Common myeloid progenitor, CD34-positive (primary cell): ENCODE measurements at regions not wholly inside any gene's neighbourhood (a gene's known extent, or its start where the extent isn't known, plus 50 kb on each side); places are given as distances from the start of the nearest gene placed in this dataset.
"Not testable (repeated sequence)": the region's sequence is repeated elsewhere in the genome, so short reads cannot be mapped to it uniquely, and the experiment has no call there.

Experiments used
- CTCF ChIA-PET: fragments of 350-600 bp; sonication (Branson Sonifier 250); formaldehyde crosslinking; loops from one replicate; lab custom pipeline; 2021; ENCODE audit warnings: antibody characterized with exemption; lab: Charles Lee
- POLR2A ChIA-PET: fragments of 350-600 bp; sonication (Branson Sonifier 250); formaldehyde crosslinking; loops from one replicate; lab custom pipeline; 2021; ENCODE audit warnings: antibody characterized with exemption; lab: Charles Lee
- DNase-seq, 3 donors: peaks; one replicate each; pipeline versions ENCODE4 v3.0.0 to v3.0.0-alpha.2; 2013
- H3K27ac ChIP-seq, 2 experiments: 1 replicate in 1 of 2; 2 replicates in 1 of 2; pipeline ENCODE4 v1.7.0; 2013; ENCODE audit warnings: inconsistent platforms in 2 of 2, low read length in 2 of 2, mild to moderate bottlenecking in 2 of 2, low read depth in 1 of 2, moderate library complexity in 1 of 2; ENCODE audit not compliant: severe bottlenecking in 2 of 2, insufficient read depth in 1 of 2, poor library complexity in 1 of 2
- H3K27me3 ChIP-seq, 5 experiments: replicated peaks in 2 of 5; 1 replicate in 3 of 5; 2 replicates in 2 of 5; pipeline versions ENCODE4 v1.6.1 to v1.7.0; 2013; ENCODE audit warnings: low read length in 4 of 5, mild to moderate bottlenecking in 2 of 5, moderate library complexity in 2 of 5, inconsistent platforms in 1 of 5; ENCODE audit not compliant: insufficient read depth in 5 of 5, control insufficient read depth in 4 of 5
- H3K36me3 ChIP-seq, 4 experiments: 1 replicate in 2 of 4; 2 replicates in 2 of 4; pipeline versions ENCODE4 v1.6.1 to v1.7.0; 2013; ENCODE audit warnings: low read length in 3 of 4, control low read depth in 1 of 4, mild to moderate bottlenecking in 1 of 4; ENCODE audit not compliant: control insufficient read depth in 4 of 4, insufficient read depth in 4 of 4
- H3K4me1 ChIP-seq, 4 experiments: 1 replicate in 3 of 4; 2 replicates in 1 of 4; pipeline versions ENCODE4 v1.6.1 to v1.7.1; 2013; ENCODE audit warnings: low read length in 3 of 4, mild to moderate bottlenecking in 3 of 4, control low read depth in 1 of 4, inconsistent platforms in 1 of 4, moderate library complexity in 1 of 4; ENCODE audit not compliant: control insufficient read depth in 4 of 4, insufficient read depth in 4 of 4; ENCODE audit errors: control extremely low read depth in 1 of 4
- H3K4me3 ChIP-seq, 7 experiments: 1 replicate in 4 of 7; 2 replicates in 3 of 7; pipeline versions ENCODE4 v1.5.1 to v1.7.0; 2013; ENCODE audit warnings: mild to moderate bottlenecking in 7 of 7, low read length in 6 of 7, moderate library complexity in 6 of 7, inconsistent platforms in 2 of 7, low read depth in 2 of 7, control low read depth in 1 of 7; ENCODE audit not compliant: insufficient read depth in 4 of 7, control insufficient read depth in 1 of 7; ENCODE audit errors: extremely low read depth in 1 of 7
- H3K9me3 ChIP-seq, 5 experiments: 1 replicate in 4 of 5; 2 replicates in 1 of 5; pipeline versions ENCODE4 v1.6.1 to v1.7.1; 2013; ENCODE audit warnings: low read length in 4 of 5, mild to moderate bottlenecking in 2 of 5, inconsistent platforms in 1 of 5, low read depth in 1 of 5, moderate library complexity in 1 of 5; ENCODE audit not compliant: control insufficient read depth in 4 of 5, insufficient read depth in 2 of 5; ENCODE audit errors: control extremely low read depth in 1 of 5
- WGBS: methylation state at CpG from one replicate; pipeline ENCODE4 v1.1.5; 2013; ENCODE audit not compliant: insufficient coverage; 5-methylcytosine and 5-hydroxymethylcytosine counted together

DNA sequence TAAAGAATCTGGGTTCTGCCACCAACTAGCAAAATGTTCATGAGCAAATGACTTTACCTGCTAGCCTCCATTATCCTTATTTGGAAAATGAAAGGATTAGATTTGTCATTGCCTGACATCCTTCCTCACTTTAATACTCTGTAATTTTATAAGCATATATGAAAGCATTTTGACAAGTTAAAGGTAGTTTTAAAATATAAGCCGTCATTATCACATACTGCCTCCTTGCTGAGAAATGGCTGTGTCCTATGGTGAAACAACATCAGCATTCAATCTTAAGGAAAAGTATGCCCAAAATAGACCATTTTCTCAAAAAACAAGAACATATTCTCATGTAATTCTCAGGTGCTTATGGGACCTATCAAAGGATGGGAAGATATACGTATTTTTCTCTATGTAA lies 461.2 kb downstream of the SUCLG1 start:
- CTCF ChIA-PET, result no interaction called here
- no CpG with 5 or more reads among the region's 2 CpGs for WGBS

DNA sequence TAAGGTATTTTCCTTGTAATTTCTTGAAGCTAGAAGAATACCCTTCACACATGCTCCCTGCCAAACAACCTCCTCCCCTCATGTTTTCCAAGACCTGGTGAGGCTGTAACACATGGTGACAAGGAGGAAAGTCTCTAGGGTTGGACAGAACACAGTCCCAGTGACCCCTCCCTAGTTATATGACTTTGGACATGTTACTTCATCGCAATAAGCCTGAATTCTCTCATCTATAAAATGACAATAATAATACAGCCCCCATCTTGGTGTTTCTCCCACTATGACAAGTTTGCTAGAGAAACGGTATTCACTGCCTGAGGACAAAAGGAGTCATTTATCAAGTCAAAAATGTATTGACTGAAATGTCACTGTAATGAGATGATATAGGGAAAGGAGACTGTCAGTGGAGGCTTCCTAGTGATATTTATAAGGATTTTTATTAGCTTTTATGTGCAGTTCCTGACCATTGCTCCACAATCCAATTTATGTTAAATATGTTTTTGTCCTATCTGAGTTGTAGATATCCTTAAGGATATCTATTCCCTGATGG lies 464.4 kb downstream of the SUCLG1 start:
- no peak overlapping the region for H3K27ac ChIP-seq
- CTCF ChIA-PET, result no interaction called here

More for the DNA sequence above, 461.2 kb downstream of the SUCLG1 start:
- Histone ChIP-seq H3K27me3 (no peaks in the 10 kb centered on the region), H3K36me3 (no peaks in the 10 kb centered on the region), H3K4me3 (no peak overlapping the region), H3K27ac (no peak overlapping the region), H3K4me1 (no peaks in the 10 kb centered on the region), H3K9me3 (no peaks in the 10 kb centered on the region)
- no peak for DNase-seq
- POLR2A ChIA-PET, result no interaction called here

DNA sequence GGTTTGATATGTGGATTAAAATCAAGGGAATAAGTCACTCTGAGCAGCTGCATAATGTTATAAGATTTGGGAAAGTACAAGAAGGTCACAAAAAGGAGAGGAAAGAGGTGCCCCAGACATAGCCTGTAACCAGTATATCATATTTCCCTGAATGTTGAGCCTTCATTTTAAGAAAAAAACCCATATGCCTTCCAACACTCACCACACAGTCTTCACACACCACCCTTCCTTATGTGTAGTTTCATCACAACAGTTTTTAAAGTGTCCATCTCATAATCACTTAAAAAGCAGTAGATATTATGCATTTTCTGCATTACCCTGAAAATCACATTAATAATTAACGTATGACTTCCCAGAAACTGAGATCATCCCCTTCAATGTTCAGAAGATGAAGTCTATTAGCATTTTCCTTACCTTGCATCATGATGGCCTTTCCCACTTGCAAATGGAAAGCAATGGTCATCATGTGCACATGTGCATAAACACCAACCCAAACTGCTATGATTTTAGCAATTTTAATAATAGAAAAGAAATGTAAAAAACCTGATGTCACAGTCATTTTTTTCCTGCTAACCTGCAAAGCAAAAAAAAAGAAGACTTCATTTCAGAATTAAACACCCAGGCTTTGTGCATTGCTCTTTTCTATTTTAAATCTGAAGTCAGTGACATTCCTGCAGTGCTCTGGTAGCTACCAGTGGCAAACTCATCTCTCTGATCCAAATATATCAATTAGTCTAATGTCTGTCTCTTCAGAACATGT lies 465.0 kb downstream of the SUCLG1 start:
- CTCF ChIA-PET, result no interaction called here
- POLR2A ChIA-PET, result no interaction called here
- H3K27ac ChIP-seq, result no peak overlapping the region
- H3K27me3 ChIP-seq, result no peaks in the 10 kb centered on the region
- H3K4me3 ChIP-seq, result no peak overlapping the region
- DNase-seq, result no peak
- no peaks in the 10 kb centered on the region for H3K9me3 ChIP-seq
- H3K4me1 ChIP-seq, result no peaks in the 10 kb centered on the region
- 100% methylated on average over 1 of the region's 1 CpG for WGBS
- no peaks in the 10 kb centered on the region for H3K36me3 ChIP-seq

More for the DNA sequence above, 464.4 kb downstream of the SUCLG1 start:
- no peaks in the 10 kb centered on the region for H3K36me3 ChIP-seq
- no peak for DNase-seq
- H3K9me3 ChIP-seq, result no peaks in the 10 kb centered on the region
- POLR2A ChIA-PET, result no interaction called here
- WGBS, result 100% methylated on average over 1 of the region's 2 CpGs
- H3K4me1 ChIP-seq, result no peaks in the 10 kb centered on the region
- H3K4me3 ChIP-seq, result no peak overlapping the region
- no peaks in the 10 kb centered on the region for H3K27me3 ChIP-seq

DNA sequence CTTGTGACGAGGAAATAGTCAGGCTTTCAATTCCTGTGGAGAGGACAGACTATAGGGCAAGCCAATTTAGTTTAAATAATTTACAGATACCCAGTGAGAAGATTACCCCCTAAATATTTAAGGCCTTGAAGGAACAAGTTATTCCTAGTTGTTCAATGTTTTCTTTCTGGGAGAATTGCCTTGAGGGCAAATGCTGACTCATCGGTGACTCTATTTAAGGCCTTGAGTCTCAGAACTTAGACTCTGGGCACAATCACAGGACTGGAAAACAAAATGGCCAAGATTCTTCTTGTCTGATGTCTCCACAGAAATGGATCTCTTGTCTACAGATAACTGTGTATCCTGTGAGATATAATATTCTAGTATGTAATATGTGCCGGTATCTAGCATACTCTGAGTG lies 467.1 kb downstream of the SUCLG1 start:
- H3K4me3 ChIP-seq, result no peak overlapping the region
- no peak for DNase-seq
- H3K4me1 ChIP-seq, result no peaks in the 10 kb centered on the region
- H3K9me3 ChIP-seq, result peaks cover 0 to under 1% (median 0%) of the 10 kb centered on the region in 5 experiments
- no peaks in the 10 kb centered on the region for H3K36me3 ChIP-seq
- POLR2A ChIA-PET, result no interaction called here
- WGBS, result 100% methylated on average over 1 of the region's 3 CpGs
- CTCF ChIA-PET, result no interaction called here
- H3K27me3 ChIP-seq, result no peaks in the 10 kb centered on the region
- no peak overlapping the region for H3K27ac ChIP-seq

DNA sequence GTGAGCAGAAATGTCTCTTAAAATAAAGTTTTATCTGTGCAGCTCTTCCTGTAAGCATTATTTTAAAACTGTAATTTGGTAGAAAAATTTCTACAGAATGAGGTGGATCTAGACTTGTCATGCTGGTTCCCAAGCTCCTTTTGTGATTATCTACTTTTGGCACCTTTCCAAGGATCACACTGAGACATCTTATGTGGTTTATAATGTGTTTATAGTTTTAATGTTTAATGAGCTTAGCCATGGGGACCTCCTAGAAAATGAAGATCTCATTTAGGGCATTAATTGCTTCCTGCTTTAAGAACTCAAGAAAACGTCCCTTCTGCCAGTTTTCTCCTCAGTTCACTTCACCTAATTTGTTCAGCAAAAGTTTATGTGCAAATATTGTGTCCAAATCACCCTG lies 468.4 kb downstream of the SUCLG1 start:
- Histone ChIP-seq H3K9me3 (peaks cover 0 to 3% (median 0%) of the 10 kb centered on the region in 5 experiments), H3K4me3 (no peak overlapping the region), H3K27me3 (no peaks in the 10 kb centered on the region), H3K36me3 (no peaks in the 10 kb centered on the region), H3K4me1 (no peaks in the 10 kb centered on the region), H3K27ac (no peak overlapping the region)
- ChIA-PET CTCF (no interaction called here), POLR2A (no interaction called here)
- WGBS, result 80% methylated on average over 1 of the region's 1 CpG
- DNase-seq, result no peak

DNA sequence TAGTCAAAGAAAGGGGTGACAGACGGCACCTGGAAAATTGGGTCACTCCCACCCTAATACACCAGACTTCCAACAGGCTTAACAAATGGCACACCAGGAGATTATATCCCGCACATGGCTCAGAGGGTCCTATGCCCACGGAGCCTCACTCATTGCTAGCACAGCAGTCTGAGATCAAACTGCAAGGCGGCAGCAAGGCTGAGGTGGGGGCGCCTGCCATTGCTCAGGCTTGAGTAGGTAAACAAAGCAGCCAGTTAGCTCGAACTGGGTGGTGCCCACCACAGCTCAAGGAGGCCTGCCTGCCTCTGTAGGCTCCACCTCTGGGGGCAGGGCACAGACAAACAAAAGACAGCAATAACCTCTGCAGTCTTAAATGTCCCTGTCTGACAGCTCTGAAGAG lies 482.5 kb downstream of the SUCLG1 start:
- H3K27ac ChIP-seq, DNase-seq, POLR2A ChIA-PET, H3K4me3 ChIP-seq, CTCF ChIA-PET, H3K4me1 ChIP-seq, H3K9me3 ChIP-seq, H3K27me3 ChIP-seq, H3K36me3 ChIP-seq: not testable (repeated sequence)
- WGBS, result 91% methylated on average over 4 of the region's 6 CpGs

DNA sequence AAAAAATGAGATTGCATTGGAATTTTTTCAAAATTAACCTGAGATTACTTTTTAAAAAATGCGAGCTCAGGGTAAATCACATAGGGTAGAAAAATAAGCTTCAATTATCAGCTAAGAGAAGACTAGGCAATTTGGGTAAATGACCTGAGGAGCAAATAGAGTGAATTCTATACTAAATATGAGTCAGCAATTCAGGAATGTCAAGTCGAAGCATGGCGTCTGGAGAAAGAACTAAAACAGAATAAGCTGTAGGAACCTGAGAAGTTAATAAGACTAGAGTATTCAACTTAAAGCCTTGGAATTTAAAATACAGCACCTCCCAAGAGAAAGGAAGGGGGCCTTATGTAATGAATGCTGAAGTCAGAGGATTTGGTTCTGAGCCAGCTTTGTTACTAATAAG lies 487.0 kb downstream of the SUCLG1 start:
- CTCF ChIA-PET, result no interaction called here
- POLR2A ChIA-PET, result no interaction called here
- 86% methylated on average over 2 of the region's 3 CpGs for WGBS

More for the DNA sequence above, 487.0 kb downstream of the SUCLG1 start:
- H3K9me3 ChIP-seq, result peaks cover 0 to 2% (median 0%) of the 10 kb centered on the region in 5 experiments
- no peak for DNase-seq
- H3K36me3 ChIP-seq, result no peaks in the 10 kb centered on the region
- no peak overlapping the region for H3K27ac ChIP-seq
- no peak overlapping the region for H3K4me3 ChIP-seq
- H3K4me1 ChIP-seq, result peaks cover 0 to 23% (median 0%) of the 10 kb centered on the region in 4 experiments
- H3K27me3 ChIP-seq, result no peaks in the 10 kb centered on the region
